Tongue (tissue), 1 donor: ENCODE measurements at regions not wholly inside any gene's neighbourhood (a gene's known extent, or its start where the extent isn't known, plus 50 kb on each side); places are given as distances from the start of the nearest gene placed in this dataset.
A peak's percentile ranks its signal among the peaks of the same experiment; 100 is the strongest.

Experiments
- DNase-seq: peaks from one replicate; pipeline ENCODE4 v3.0.0-alpha.2; 2015

DNA sequence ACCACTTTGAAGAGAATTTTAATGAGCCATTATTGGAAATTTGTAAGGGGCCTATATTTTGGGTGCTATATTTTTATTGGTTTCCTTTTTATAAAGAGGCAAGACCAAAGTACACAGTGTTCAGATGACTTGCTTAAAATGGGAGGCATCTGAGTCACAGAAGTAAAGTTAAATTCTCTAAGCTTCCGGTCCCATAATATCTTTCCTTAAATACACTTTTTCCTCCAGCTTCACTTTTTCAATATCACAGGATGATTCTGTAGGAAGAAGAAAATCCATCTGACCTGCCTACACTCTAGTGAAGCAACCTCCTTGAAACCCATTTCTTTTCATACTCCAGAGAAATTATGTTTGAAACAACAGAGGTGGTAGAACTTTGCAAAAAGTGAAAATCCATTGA lies 274.0 kb downstream of the PIK3R1 start:
- no peak for DNase-seq

GRCh38 chr5:68490406-68490805 lies 274.9 kb downstream of the PIK3R1 start:
- DNase-seq, result peak; percentile 51

GRCh38 chr5:68494771-68495170 lies 279.2 kb downstream of the PIK3R1 start:
- DNase-seq, result no peak

GRCh38 chr5:68499987-68500386 lies 284.4 kb downstream of the PIK3R1 start:
- no peak for DNase-seq

GRCh38 chr5:68500813-68501212 lies 285.3 kb downstream of the PIK3R1 start:
- peak; percentile 68 for DNase-seq

GRCh38 chr5:68502531-68502930 lies 287.0 kb downstream of the PIK3R1 start:
- DNase-seq, result no peak

DNA sequence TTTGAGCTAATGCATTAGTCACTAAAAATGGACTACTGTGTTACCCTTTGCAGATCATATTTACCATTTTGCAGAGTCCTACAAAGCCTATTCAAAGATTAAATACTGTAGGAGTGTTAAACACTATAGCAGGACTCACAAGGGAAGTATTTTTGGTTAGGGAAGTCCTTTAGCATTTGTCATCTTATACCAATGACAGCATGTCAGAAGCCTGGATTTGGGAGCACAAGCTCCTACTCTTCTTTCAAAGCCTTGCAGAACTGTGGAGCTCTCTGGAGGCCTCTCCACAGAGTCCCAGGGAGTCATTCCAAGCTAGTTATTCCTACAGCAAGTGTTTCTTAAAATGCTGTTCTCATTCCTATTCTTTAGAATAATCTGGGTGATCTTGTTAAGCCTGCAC lies 288.8 kb downstream of the PIK3R1 start:
- peak; percentile 32 for DNase-seq

- no peak for DNase-seq
Measured at GRCh38 chr5:68505917-68506860, 290.6 kb downstream of the PIK3R1 start.

- no peak for DNase-seq
Measured at GRCh38 chr5:68515514-68515913, 300.0 kb downstream of the PIK3R1 start.

DNA sequence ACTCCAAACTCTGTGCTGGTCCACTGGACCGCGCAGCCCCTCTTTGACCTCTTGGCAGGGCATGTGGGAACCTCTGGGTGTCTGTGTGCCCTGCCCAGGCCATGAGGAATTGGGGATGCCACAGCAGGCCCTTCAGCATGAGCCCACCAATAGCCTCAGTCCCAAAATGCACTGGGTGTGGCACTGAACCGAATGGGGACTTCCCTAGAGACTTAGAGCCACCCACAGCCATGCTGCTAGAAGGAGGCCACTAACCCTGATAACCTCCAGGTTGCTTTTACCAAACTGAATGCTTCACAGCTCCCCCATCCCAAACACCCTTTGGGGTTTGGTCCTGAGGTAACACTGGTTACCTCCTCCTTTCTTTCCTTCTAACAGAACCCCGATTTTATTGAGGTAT lies 302.7 kb downstream of the PIK3R1 start:
- no peak for DNase-seq

GRCh38 chr5:68519143-68519542 lies 303.6 kb downstream of the PIK3R1 start:
- DNase-seq, result no peak

DNA sequence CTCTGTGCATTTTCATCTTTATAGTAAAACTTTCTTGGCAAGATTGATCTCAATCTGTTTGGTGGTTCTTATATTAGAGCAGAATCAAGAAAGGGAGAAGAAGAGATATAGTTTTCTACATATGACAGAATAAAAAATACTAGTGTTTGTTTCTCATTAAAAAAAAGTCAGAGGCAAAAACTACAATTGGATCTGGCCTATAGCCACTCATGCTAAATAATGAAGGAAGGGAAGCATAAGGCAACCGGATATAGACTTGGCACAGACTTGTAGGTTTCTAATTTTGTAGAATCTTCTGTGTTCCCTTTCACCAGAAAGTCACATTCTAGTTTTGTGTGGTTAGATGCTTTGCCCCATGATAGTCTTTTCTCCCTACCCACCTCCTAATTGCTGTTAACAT lies 306.2 kb downstream of the PIK3R1 start:
- no peak for DNase-seq

- DNase-seq, result no peak
Measured at GRCh38 chr5:68522863-68523262, 307.3 kb downstream of the PIK3R1 start.

DNA sequence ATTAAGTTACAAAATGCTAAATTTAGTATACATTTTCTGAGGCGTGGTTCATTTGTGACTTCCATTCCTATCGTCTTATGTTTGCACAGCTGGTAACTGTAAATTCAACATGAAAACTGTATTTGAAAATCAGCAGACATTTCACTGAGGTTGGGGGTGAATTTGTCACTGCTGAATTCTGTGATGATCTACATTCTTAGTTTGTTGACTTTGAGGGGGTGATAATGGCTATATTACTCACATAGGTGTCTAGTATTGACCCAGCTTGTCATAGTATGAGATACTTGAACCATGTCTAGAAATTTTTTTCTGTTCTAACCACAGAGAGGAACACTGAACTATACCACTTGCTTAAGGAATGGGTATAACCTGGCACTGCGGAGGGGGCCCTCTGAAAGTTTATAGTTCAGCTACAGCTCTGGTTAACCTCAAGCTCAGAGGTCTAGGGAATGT lies 313.3 kb downstream of the PIK3R1 start:
- DNase-seq, result no peak

GRCh38 chr5:68529581-68529980 lies 314.0 kb downstream of the PIK3R1 start:
- DNase-seq, result no peak

GRCh38 chr5:68531970-68532369 lies 316.4 kb downstream of the PIK3R1 start:
- no peak for DNase-seq

DNA sequence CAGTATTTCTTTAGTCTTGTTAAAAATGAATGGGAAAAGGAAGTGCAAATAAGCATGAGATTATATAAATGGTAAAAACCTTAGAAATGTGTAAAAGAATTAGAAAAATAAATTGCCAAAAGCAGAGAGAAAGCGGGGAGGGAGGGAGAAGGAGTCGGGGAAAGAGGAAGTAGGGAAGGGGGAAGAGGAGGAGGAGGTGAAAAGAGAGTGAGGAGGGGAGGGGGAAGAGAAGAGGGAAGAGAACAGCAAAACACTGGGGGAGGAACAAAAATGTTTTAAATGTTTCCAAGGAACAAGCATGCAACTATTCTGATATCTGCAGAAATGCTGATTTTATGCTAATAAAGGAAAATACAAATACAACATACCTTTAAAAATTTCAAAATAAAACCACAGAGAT lies 317.5 kb downstream of the PIK3R1 start:
- no peak for DNase-seq

- DNase-seq, result peak; percentile 86
Measured at GRCh38 chr5:68533571-68534084, 318.1 kb downstream of the PIK3R1 start.

DNA sequence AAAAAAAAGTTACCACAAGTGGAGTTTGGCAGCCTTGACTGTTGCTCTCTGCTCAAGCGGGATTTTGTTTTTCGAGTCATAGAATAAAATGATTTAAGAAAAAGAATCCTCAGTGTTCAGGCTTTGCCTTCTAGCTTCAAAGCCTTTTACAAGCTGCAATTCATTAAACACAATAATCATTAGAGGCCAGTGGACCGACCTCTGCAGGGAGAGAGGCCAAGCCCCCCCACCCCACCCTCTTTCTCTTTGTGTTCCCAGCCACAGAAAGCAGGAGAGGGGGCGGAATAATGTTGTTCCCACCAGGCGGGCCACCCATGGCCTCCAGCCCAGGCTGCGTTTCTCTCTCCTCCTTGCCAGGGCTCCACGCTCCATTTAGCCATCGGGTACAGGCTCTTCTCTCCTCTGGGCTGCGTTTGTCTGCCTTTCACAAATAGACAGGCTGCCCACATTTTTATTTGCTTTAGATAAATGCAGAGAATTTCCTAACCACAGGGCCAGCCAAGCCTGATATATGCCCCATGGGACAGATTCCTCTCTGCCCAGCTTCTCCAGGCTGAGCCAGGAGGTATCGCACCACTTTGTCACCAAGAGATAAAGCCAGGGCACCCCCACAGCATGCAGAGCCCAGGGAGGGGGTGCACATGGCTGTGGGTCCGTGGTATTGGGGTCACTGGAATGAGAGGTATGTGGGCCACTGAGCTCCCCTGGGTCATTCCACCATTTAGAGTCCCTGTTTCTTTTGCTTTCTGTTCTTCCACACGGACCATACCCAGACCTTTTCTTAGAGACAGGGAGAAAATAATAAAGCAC lies 318.8 kb downstream of the PIK3R1 start:
- DNase-seq, result peak; percentile 79

DNA sequence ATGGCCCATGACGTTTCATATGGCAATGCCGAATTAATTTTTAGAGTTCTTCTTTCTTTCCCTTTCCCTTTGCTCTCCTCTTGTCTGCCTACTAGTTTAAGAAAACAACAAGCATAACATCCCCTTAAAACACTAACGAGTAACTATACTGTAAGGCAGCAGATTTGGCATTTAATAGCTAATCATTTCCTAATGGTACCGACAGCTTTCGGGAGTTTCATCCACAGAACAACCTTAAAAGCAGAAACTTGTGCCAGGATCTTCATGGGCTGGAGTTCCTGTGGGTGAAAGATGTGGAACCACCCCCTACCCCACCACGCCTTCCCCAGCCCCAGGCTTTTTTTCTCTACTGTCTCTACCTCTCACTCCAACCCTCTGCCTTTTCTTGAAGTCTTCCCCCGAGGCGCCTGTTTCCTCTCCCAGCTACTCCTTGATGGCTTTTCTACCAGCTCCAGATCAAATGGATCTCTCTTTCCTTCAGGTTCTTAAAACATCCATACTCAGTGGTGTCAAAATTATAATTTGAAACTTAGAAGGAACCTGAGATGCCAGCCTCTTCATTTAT lies 319.5 kb downstream of the PIK3R1 start:
- DNase-seq, result no peak

- no peak for DNase-seq
Measured at GRCh38 chr5:68538814-68539420, 323.4 kb downstream of the PIK3R1 start.
